MM.1S (cell line): ENCODE measurements at regions not wholly inside any gene's neighbourhood (a gene's known extent, or its start where the extent isn't known, plus 50 kb on each side); places are given as distances from the start of the nearest gene placed in this dataset.

ENCODE experiments used
- DNase-seq: peaks from one replicate; pipeline ENCODE4 v3.0.0-alpha.2; 2015
- H2AFZ ChIP-seq: fragments of 300-600 bp; sonication (generic); 2 replicates; pipeline ENCODE4 v1.6.0; 2016; ENCODE audit warnings: antibody characterized with exemption, low read length
- H3F3A ChIP-seq: fragments of 300-600 bp; sonication (generic); 2 replicates; pipeline ENCODE4 v1.6.1; 2016; ENCODE audit warnings: mild to moderate bottlenecking, antibody characterized with exemption, low read length, moderate library complexity, mixed read lengths; ENCODE audit not compliant: insufficient read depth
- H3K27ac ChIP-seq: fragments of 300-600 bp; sonication (generic); 2 replicates; pipeline ENCODE4 v1.5.1; 2016; ENCODE audit warnings: mild to moderate bottlenecking, low read length
- H3K27me3 ChIP-seq: fragments of 300-600 bp; sonication (generic); replicated peaks from 2 replicates; pipeline ENCODE4 v1.6.0; 2016; ENCODE audit warnings: low read length; ENCODE audit not compliant: insufficient read depth
- H3K36me3 ChIP-seq: fragments of 300-600 bp; sonication (generic); replicated peaks from 2 replicates; pipeline ENCODE4 v1.6.1; 2016; ENCODE audit warnings: mild to moderate bottlenecking, low read length, mixed read lengths; ENCODE audit not compliant: insufficient read depth
- H3K4me1 ChIP-seq: fragments of 300-600 bp; sonication (generic); 2 replicates; pipeline ENCODE4 v1.6.1; 2016; ENCODE audit warnings: low read length, mixed read lengths
- H3K4me2 ChIP-seq: fragments of 300-600 bp; sonication (generic); 2 replicates; pipeline ENCODE4 v1.6.0; 2016; ENCODE audit warnings: low read depth, low read length
- H3K4me3 ChIP-seq: fragments of 300-600 bp; sonication (generic); 2 replicates; pipeline ENCODE4 v1.5.1; 2016; ENCODE audit warnings: low read length, mixed read lengths
- H3K79me2 ChIP-seq: fragments of 300-600 bp; sonication (generic); 2 replicates; pipeline ENCODE4 v1.6.1; 2016; ENCODE audit warnings: mixed run types, low read length, mixed read lengths
- H3K9ac ChIP-seq: fragments of 300-600 bp; sonication (generic); 2 replicates; pipeline ENCODE4 v1.6.1; 2016; ENCODE audit warnings: low read length, mixed read lengths
- H3K9me2 ChIP-seq: fragments of 300-600 bp; sonication (generic); replicated peaks from 2 replicates; pipeline ENCODE4 v1.6.1; 2016; ENCODE audit warnings: mild to moderate bottlenecking, low read length, mixed read lengths; ENCODE audit not compliant: insufficient read depth
- H3K9me3 ChIP-seq: fragments of 300-600 bp; sonication (generic); replicated peaks from 2 replicates; pipeline ENCODE4 v1.6.1; 2016; ENCODE audit warnings: mild to moderate bottlenecking, low read length, mixed read lengths; ENCODE audit not compliant: insufficient read depth
- H4K20me1 ChIP-seq: fragments of 300-600 bp; sonication (generic); 2 replicates; pipeline ENCODE4 v1.6.1; 2016; ENCODE audit warnings: mild to moderate bottlenecking, low read length, moderate library complexity, mixed read lengths; ENCODE audit not compliant: insufficient read depth
- EZH2 ChIP-seq: fragments of 300-600 bp; sonication (generic); optimal IDR thresholded peaks from 2 replicates; pipeline ENCODE3; 2017; ENCODE audit warnings: low read depth, mild to moderate bottlenecking, antibody characterized with exemption, low read length, mixed read lengths
- EZH2phosphoT487 ChIP-seq: fragments of 300-600 bp; sonication (generic); IDR thresholded peaks from 2 replicates; pipeline ENCODE4 v1.6.1; 2018; ENCODE audit warnings: antibody characterized with exemption, low read length
- TF ChIP-seq, protein P1 (sequence below): fragments of 300-600 bp; sonication (generic); IDR thresholded peaks from 2 replicates; pipeline ENCODE4 v1.5.1; 2016; ENCODE audit warnings: antibody characterized with exemption, low read length, mixed read lengths

DNA sequence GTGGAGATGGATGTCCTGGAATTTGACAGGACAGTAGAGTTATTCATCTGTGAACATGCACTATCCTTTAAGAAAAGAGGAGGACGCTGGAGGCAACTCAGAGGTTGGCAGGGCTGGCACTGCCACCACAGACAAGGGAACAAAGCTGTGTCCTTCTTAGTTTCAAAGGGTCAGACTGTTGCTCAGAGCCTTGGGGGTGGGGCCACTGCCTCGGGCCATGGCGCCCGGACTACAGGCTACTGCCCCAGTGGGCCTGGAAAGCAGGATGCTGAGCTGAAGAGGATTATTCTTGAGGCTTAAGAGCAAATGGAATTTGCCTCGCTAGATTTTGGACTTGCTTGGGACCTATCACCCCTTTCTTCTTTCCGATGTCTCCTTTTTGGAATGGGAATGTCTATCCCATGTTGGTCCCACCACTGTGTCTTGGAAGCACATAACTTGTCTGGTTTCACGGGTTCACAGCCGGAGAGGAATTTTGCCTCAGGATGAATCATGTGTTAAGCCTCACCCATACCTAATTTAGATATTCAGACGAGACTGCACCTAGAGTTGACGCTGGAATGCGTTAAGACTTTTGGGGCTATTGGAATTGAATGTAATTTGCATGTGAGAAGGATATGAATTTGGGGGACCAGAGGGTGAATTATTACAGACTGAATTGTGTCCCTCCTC lies 114.8 kb upstream of the RFLNA start:
- no peaks in the 10 kb centered on the region for H3K27me3 ChIP-seq

DNA sequence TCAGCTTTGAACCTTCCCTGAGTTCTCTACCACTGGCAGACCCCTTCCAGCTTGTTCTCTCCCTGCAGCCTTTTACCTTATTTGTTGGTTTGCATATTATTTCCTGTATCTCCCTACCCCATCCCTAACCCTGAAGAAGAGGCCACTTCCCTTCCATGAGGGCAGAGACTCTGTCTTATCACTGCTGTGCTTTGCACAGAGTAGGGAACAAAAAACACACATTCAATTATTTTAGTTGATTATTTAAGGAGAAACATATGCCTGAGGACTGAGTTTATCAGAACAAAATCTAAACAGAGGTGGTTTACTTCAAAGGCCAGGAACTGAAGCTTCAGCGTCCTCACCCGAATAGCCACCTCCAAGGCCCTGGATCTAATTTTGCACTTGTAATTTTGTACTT lies 111.7 kb upstream of the RFLNA start:
- H3K9ac ChIP-seq: no peak overlapping the region

More for the DNA sequence above, 114.8 kb upstream of the RFLNA start:
- H3K4me3 ChIP-seq: no peak overlapping the region
- H3K79me2 ChIP-seq: no peaks in the 10 kb centered on the region
- no peak for DNase-seq
- H3K4me1 ChIP-seq: no peaks in the 10 kb centered on the region
- no peak overlapping the region for H2AFZ ChIP-seq
- H4K20me1 ChIP-seq: no peaks in the 10 kb centered on the region
- H3K9ac ChIP-seq: no peak overlapping the region
- H3K9me2 ChIP-seq: no peaks in the 10 kb centered on the region
- no peak overlapping the region for H3K27ac ChIP-seq
- TF ChIP-seq, protein P1, sequence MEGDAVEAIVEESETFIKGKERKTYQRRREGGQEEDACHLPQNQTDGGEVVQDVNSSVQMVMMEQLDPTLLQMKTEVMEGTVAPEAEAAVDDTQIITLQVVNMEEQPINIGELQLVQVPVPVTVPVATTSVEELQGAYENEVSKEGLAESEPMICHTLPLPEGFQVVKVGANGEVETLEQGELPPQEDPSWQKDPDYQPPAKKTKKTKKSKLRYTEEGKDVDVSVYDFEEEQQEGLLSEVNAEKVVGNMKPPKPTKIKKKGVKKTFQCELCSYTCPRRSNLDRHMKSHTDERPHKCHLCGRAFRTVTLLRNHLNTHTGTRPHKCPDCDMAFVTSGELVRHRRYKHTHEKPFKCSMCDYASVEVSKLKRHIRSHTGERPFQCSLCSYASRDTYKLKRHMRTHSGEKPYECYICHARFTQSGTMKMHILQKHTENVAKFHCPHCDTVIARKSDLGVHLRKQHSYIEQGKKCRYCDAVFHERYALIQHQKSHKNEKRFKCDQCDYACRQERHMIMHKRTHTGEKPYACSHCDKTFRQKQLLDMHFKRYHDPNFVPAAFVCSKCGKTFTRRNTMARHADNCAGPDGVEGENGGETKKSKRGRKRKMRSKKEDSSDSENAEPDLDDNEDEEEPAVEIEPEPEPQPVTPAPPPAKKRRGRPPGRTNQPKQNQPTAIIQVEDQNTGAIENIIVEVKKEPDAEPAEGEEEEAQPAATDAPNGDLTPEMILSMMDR: no peak
- TF ChIP-seq EZH2 (no peak), EZH2phosphoT487 (no peak)
- no peaks in the 10 kb centered on the region for H3F3A ChIP-seq
- no peaks in the 10 kb centered on the region for H3K9me3 ChIP-seq
- H3K4me2 ChIP-seq: no peak overlapping the region
- H3K36me3 ChIP-seq: no peaks in the 10 kb centered on the region

DNA sequence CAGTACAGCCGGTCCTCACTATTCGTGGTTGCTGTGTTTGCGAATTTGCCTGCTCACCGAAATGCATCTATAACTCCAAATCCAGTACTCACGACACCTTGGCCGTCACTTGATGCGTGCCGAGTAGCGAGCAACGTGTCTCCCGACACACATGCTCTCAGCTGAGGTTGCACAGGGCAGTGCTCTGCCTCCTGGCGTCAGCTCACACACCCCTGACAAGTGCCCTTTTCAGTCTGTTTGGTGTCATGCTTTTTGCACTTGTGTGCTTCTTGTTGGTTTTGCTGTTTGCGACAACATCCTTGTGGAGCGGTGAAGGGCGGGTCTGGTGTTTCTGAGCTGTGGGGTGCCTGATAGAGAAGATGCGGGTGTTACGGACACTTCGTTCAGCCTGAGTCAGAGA lies 110.4 kb upstream of the RFLNA start:
- no peak overlapping the region for H3K4me2 ChIP-seq
- no peaks in the 10 kb centered on the region for H3K36me3 ChIP-seq
- H3K79me2 ChIP-seq: no peaks in the 10 kb centered on the region
- TF ChIP-seq, protein P1: no peak
- TF ChIP-seq EZH2phosphoT487: no peak
- no peak for TF ChIP-seq EZH2
- no peaks in the 10 kb centered on the region for H3K4me1 ChIP-seq
- H3F3A ChIP-seq: no peaks in the 10 kb centered on the region
- H4K20me1 ChIP-seq: no peaks in the 10 kb centered on the region
- H3K9me2 ChIP-seq: no peaks in the 10 kb centered on the region
- no peaks in the 10 kb centered on the region for H3K9me3 ChIP-seq
- no peak overlapping the region for H3K27ac ChIP-seq
- H2AFZ ChIP-seq: no peak overlapping the region
- no peak overlapping the region for H3K4me3 ChIP-seq
- no peaks in the 10 kb centered on the region for H3K27me3 ChIP-seq
- no peak overlapping the region for H3K9ac ChIP-seq
- DNase-seq: no peak

More for the DNA sequence above, 111.7 kb upstream of the RFLNA start:
- H3K9me2 ChIP-seq: no peaks in the 10 kb centered on the region
- DNase-seq: no peak
- no peaks in the 10 kb centered on the region for H4K20me1 ChIP-seq
- H3K27ac ChIP-seq: no peak overlapping the region
- no peaks in the 10 kb centered on the region for H3K4me1 ChIP-seq
- no peaks in the 10 kb centered on the region for H3K9me3 ChIP-seq
- H3K79me2 ChIP-seq: no peaks in the 10 kb centered on the region
- H3K4me2 ChIP-seq: no peak overlapping the region
- H3K36me3 ChIP-seq: no peaks in the 10 kb centered on the region
- H2AFZ ChIP-seq: no peak overlapping the region
- TF ChIP-seq, protein P1: no peak
- TF ChIP-seq EZH2phosphoT487: no peak
- no peak for TF ChIP-seq EZH2
- no peaks in the 10 kb centered on the region for H3F3A ChIP-seq
- no peaks in the 10 kb centered on the region for H3K27me3 ChIP-seq
- no peak overlapping the region for H3K4me3 ChIP-seq
